Muscle layer of duodenum (tissue), 2 donors: ENCODE measurements at regions not wholly inside any gene's neighbourhood (a gene's known extent, or its start where the extent isn't known, plus 50 kb on each side); places are given as distances from the start of the nearest gene placed in this dataset.
"Not testable (repeated sequence)": the region's sequence is repeated elsewhere in the genome, so short reads cannot be mapped to it uniquely, and the experiment has no call there.

Source experiments
- H3K27ac ChIP-seq: one replicate; pipeline ENCODE4 v1.7.0; 2013; ENCODE audit warnings: mild to moderate bottlenecking, low read length
- H3K27me3 ChIP-seq: one replicate; pipeline ENCODE4 v1.7.0; 2013; ENCODE audit warnings: low read depth, mild to moderate bottlenecking, control low read depth, low read length
- H3K36me3 ChIP-seq, 2 donors: one replicate each; pipeline ENCODE4 v1.7.0; 2013; ENCODE audit warnings: low read length in 2 of 2, control low read depth in 1 of 2, mild to moderate bottlenecking in 1 of 2; ENCODE audit not compliant: insufficient read depth in 2 of 2, control insufficient read depth in 1 of 2
- H3K4me1 ChIP-seq, 2 donors: one replicate each; pipeline ENCODE4 v1.7.0; 2013; ENCODE audit warnings: low read length in 2 of 2, mild to moderate bottlenecking in 2 of 2, control low read depth in 1 of 2, moderate library complexity in 1 of 2; ENCODE audit not compliant: insufficient read depth in 2 of 2, control insufficient read depth in 1 of 2
- H3K4me3 ChIP-seq, 2 donors: one replicate each; pipeline ENCODE4 v1.7.0; 2013; ENCODE audit warnings: low read length in 2 of 2, low read depth in 1 of 2, mild to moderate bottlenecking in 1 of 2
- H3K9me3 ChIP-seq, 2 donors: one replicate each; pipeline ENCODE4 v1.7.0; 2013; ENCODE audit warnings: low read length in 2 of 2, control low read depth in 1 of 2, mild to moderate bottlenecking in 1 of 2; ENCODE audit not compliant: control insufficient read depth in 1 of 2
- donor health status: healthy.

DNA sequence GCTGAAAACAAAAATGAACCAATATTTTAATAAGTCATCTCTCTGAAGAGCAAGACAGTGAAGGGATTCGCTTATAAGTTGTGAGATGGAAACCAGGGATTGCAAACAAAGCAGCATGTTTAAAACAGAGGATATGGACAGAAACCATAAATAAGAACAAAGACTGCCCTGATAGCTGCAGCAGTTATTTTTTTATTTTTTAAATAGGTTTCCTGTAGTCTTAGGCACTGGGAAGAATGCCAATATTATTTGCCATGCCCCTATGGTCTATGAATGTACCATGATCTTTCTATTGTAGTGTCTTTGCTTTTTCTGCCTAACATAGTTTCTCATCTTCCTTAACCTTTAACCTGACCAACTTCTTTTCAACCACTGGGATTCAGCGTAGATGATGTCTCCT is 1334.0 kb upstream of the NRXN1 start:
- no peaks in the 10 kb centered on the region for H3K36me3 ChIP-seq
- H3K4me3 ChIP-seq = no peak overlapping the region
- no peaks in the 10 kb centered on the region for H3K9me3 ChIP-seq
- H3K27ac ChIP-seq = no peak overlapping the region
- no peaks in the 10 kb centered on the region for H3K4me1 ChIP-seq
- H3K27me3 ChIP-seq = no peaks in the 10 kb centered on the region

DNA sequence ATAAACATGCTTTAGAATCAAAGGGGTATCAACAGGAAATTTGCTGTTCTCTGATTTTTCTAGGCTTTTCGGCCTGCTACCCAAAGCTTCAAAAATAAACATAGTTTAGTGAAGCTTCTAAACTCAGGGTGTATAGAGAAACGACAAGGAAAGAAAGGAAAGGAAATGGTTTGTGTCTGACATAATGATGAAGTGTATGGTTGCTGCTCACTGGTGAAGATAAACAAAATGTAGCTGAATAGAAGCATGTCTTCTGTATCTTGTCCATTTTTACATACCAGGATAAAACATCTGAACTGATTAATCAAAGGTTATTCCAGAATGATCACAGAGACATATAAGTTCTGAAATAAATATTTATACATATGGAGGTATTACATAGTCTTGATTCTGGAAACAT is 1324.6 kb upstream of the NRXN1 start:
- H3K4me1 ChIP-seq = peaks cover 0 to 3% of the 10 kb centered on the region in 2 donors
- no peaks in the 10 kb centered on the region for H3K27me3 ChIP-seq
- no peaks in the 10 kb centered on the region for H3K36me3 ChIP-seq
- H3K4me3 ChIP-seq = no peak overlapping the region
- H3K27ac ChIP-seq = no peak overlapping the region
- no peaks in the 10 kb centered on the region for H3K9me3 ChIP-seq

DNA sequence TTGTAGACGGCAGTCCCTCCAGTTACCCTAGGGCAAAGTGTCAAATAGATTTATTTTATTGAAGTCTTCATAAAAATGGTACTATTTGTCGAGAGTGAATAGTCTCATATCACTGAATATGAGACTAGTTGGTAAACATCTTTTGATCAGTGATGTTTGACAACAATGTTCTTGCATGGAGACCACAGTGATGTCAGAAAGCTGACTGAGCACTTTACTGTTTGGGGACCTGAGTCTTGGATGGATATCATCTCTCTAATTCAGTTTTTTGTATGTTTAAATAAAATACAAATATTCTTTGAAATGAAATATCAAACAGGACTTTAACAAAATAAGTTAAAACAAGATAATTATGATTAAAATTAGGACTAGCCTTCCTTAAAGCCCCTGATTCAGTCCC is 1315.4 kb upstream of the NRXN1 start:
- Histone ChIP-seq H3K36me3 (no peaks in the 10 kb centered on the region), H3K9me3 (no peaks in the 10 kb centered on the region), H3K4me3 (no peak overlapping the region), H3K27me3 (no peaks in the 10 kb centered on the region), H3K4me1 (no peaks in the 10 kb centered on the region), H3K27ac (no peak overlapping the region)

DNA sequence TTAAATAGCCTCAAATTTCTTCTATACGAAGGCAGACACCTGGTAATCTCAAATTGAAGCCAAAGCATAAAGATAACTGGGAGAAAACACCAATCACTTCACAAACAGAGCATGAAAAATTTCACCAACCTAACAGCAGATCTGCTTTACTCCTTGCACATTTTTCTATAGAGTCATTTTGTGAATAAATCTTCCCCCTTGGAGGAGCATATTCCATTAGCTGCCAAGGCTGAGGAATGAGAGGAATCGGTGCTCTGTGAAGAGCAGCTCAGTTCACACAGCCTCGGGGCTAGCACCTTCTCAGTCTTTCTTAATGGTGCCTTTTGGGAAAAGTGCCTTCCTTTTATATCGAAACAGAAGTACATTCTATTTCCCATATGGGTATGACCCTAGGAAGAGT is 1313.7 kb upstream of the NRXN1 start:
- Histone ChIP-seq H3K27me3 (no peaks in the 10 kb centered on the region), H3K4me1 (no peaks in the 10 kb centered on the region), H3K36me3 (no peaks in the 10 kb centered on the region), H3K27ac (no peak overlapping the region), H3K4me3 (no peak overlapping the region), H3K9me3 (no peaks in the 10 kb centered on the region)

DNA sequence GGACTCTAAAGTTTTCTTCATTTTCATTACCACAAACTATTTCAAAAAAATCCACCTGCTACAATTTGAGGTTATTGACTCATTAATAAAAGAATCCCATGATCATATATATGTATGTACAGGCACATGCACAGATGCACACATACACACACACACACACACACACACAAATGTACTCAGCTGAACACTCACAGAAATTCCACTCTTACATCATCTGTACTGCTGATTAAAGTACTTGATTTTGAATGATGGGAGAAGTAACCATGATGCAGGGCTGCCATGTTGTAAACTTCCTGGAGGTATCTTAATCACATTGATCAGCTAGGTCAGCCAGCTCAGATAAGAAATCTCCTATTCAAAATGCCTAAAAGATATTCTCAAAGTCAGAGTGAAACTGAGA is 1313.2 kb upstream of the NRXN1 start:
- no peak overlapping the region for H3K4me3 ChIP-seq
- no peaks in the 10 kb centered on the region for H3K36me3 ChIP-seq
- no peaks in the 10 kb centered on the region for H3K4me1 ChIP-seq
- H3K27me3 ChIP-seq = no peaks in the 10 kb centered on the region
- no peak overlapping the region for H3K27ac ChIP-seq
- H3K9me3 ChIP-seq = no peaks in the 10 kb centered on the region

DNA sequence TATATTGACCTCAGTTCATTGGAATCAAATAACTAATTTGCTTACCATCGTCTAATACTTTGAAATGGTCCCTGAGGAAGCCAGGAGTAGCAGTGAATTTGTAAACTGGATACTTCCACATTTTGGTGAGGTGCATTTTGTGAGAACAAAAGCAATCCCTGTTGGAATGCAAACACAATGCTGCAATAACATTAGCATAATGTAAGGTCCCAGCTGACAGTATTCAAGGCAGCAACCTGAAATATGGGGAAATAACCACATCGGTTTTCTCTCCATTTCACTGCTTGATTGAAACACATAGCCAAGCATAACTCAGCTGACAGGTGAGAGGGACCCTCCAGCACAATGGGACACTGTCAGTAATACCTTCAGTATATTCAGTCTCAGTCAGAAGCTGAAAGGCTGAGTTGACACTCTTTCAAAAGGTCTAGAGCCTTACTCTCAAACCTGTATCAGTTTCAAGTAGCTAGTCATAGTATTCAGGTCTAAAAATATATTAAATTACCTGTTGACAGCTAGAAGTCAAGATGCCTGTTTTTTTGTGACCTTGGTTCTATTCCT is 1311.9 kb upstream of the NRXN1 start:
- no peaks in the 10 kb centered on the region for H3K36me3 ChIP-seq
- no peak overlapping the region for H3K4me3 ChIP-seq
- H3K27me3 ChIP-seq = no peaks in the 10 kb centered on the region
- no peaks in the 10 kb centered on the region for H3K4me1 ChIP-seq
- no peaks in the 10 kb centered on the region for H3K9me3 ChIP-seq
- no peak overlapping the region for H3K27ac ChIP-seq

DNA sequence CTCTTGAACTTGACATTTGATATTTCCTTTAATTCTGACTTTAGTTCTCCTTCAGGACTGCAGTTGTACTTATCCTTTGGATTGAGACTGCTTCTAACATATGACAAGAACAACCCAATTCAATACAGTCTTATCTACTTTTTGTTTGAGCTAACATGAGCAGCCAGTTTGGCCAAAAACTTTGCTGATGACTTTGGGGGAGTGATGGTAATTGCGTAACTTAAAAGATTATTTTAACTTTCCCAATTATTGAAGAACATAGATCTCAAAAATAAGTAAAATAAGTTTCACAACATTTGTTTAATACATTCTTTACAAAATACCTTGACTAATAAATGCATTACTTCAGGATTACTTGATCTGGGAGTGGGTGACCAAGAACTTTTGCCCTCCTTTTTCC is 1311.1 kb upstream of the NRXN1 start:
- H3K27me3 ChIP-seq = no peaks in the 10 kb centered on the region
- H3K9me3 ChIP-seq = no peaks in the 10 kb centered on the region
- H3K4me1 ChIP-seq = no peaks in the 10 kb centered on the region
- H3K27ac ChIP-seq = no peak overlapping the region
- no peaks in the 10 kb centered on the region for H3K36me3 ChIP-seq
- no peak overlapping the region for H3K4me3 ChIP-seq

DNA sequence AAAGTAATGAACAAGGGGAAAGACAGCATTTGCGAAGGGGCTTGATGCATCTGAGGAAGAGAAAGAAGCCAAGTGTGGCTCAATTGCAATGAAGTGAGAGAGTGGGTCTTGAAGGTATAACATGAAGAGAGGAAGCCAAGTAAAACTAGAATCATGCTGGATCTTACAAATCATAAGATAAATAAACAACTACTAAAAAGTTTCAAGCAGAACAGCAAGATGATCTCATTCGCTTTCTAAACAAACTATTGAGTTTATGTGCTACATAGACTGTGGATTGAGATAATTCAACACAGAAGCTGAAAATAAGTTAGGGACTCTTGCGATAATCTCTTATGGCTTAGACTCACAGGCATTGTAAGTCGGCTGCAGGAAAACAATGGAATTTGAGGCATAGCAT is 1310.5 kb upstream of the NRXN1 start:
- no peaks in the 10 kb centered on the region for H3K36me3 ChIP-seq
- H3K27me3 ChIP-seq = no peaks in the 10 kb centered on the region
- H3K4me1 ChIP-seq = no peaks in the 10 kb centered on the region
- no peak overlapping the region for H3K27ac ChIP-seq
- H3K4me3 ChIP-seq = no peak overlapping the region
- no peaks in the 10 kb centered on the region for H3K9me3 ChIP-seq

DNA sequence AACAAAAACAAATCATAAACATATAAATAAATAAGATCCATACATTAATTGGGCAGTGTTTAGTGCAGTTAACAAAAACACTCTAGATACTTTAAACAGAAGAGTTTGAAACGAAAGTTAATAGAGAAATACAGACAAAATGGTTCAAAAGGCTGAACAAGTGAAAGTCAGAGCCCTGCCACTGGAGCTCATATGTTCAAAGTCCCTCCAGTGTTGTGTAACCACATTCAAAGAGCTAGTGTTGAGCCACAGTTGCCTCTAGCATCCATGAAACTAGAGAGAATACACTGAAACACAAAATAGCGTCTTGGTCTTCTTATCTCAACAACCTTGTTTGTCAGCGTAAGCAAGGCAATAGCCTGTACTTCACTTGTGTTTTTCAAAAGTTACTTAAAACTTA is 1309.8 kb upstream of the NRXN1 start:
- no peak overlapping the region for H3K27ac ChIP-seq
- no peaks in the 10 kb centered on the region for H3K36me3 ChIP-seq
- H3K9me3 ChIP-seq = no peaks in the 10 kb centered on the region
- no peaks in the 10 kb centered on the region for H3K4me1 ChIP-seq
- no peaks in the 10 kb centered on the region for H3K27me3 ChIP-seq
- no peak overlapping the region for H3K4me3 ChIP-seq

DNA sequence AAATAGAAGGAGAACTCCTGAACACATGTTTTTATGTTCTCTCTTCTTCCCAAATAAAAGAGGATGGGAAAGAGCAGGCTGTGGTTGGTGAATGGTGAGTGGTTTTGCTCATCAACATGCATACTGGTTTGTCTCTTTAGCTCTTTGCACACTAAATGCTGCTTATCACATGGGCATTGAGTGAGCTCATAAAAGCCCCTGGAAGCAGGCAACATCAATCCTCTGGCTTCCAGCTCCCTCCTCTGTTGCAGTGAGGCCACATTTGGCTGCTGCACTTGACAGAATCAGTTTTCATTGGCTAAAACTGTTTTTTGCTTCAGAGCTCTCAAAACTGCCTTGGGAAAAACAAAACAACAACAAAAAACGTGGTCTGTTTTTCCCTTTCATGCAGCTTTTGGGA is 1308.2 kb upstream of the NRXN1 start:
- H3K4me3 ChIP-seq = no peak overlapping the region
- no peaks in the 10 kb centered on the region for H3K9me3 ChIP-seq
- no peaks in the 10 kb centered on the region for H3K36me3 ChIP-seq
- H3K4me1 ChIP-seq = no peaks in the 10 kb centered on the region
- no peaks in the 10 kb centered on the region for H3K27me3 ChIP-seq
- no peak overlapping the region for H3K27ac ChIP-seq

DNA sequence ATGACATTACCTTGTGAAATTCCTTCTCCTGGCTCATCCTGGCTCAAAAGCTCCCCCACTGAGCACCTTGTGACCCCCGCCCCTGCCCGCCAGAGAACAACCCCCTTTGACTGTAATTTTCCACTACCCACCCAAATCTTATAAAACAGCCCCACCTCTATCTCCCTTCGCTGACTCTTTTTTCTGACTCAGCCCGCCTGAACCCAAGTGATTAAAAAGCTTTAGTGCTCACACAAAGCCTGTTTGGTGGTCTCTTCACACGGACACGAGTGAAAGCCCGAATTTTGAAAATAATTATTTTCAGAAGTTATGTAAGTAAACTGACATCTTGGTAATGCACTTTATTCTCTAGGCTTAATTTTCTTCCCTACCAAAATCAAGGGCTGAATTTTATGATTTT is 1305.9 kb upstream of the NRXN1 start:
- not testable (repeated sequence) for H3K4me3 ChIP-seq, H3K36me3 ChIP-seq, H3K9me3 ChIP-seq, H3K27ac ChIP-seq, H3K4me1 ChIP-seq, H3K27me3 ChIP-seq

DNA sequence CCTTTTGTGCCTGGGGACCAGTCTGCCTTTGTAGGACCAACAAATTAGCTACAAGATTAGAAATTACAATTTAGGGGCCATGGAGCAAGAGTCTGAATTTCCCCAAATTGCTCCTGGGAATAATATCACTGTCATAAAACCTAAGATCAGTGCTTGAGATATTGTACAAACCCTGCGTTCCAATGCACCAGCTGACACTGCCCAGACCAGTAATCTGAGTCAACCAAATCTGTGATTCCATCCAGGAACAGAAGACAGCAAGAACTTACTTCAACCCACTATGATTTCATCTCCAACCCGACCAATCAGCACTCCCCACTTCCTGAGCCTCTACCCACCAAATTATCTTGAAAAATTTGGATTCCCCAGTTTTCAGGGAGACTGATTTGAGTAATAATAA is 1305.0 kb upstream of the NRXN1 start:
- no peak overlapping the region for H3K27ac ChIP-seq
- H3K4me1 ChIP-seq = no peaks in the 10 kb centered on the region
- H3K27me3 ChIP-seq = no peaks in the 10 kb centered on the region
- no peak overlapping the region for H3K4me3 ChIP-seq
- no peaks in the 10 kb centered on the region for H3K36me3 ChIP-seq
- no peaks in the 10 kb centered on the region for H3K9me3 ChIP-seq
